Neural cell (in vitro differentiated cells): ENCODE measurements at regions not wholly inside any gene's neighbourhood (a gene's known extent, or its start where the extent isn't known, plus 50 kb on each side); places are given as distances from the start of the nearest gene placed in this dataset.

ENCODE experiments used
- H2AFZ ChIP-seq: fragments of 200-600, 300-800 bp; sonication (generic), shearing (Covaris generic); 2 replicates; pipeline ENCODE4 v1.6.0; 2014; ENCODE audit warnings: low read depth, mild to moderate bottlenecking, antibody characterized with exemption, low read length, moderate library complexity
- H3F3A ChIP-seq: fragments of 200-600 bp; shearing (Covaris generic); 2 replicates; pipeline ENCODE4 v1.6.1; 2016; ENCODE audit warnings: mild to moderate bottlenecking, moderate library complexity, mixed read lengths, antibody characterized with exemption, low read length; ENCODE audit not compliant: insufficient read depth, poor library complexity, severe bottlenecking
- H3K27ac ChIP-seq: fragments of 200-600, 300-800 bp; sonication (generic), shearing (Covaris generic); 2 replicates; pipeline ENCODE4 v1.5.1; 2014; ENCODE audit warnings: mild to moderate bottlenecking, low read length, moderate library complexity
- H3K27me3 ChIP-seq: fragments of 300-800, 200-600 bp; sonication (generic), shearing (Covaris generic); 2 replicates; pipeline ENCODE4 v1.6.0; 2014; ENCODE audit warnings: mild to moderate bottlenecking, low read depth, low read length, moderate library complexity; ENCODE audit not compliant: insufficient read depth
- H3K36me3 ChIP-seq: fragments of 300-800, 200-600 bp; sonication (generic), shearing (Covaris generic); 2 replicates; pipeline ENCODE4 v1.5.1; 2014; ENCODE audit warnings: mild to moderate bottlenecking, antibody characterized with exemption, low read length, moderate library complexity; ENCODE audit not compliant: insufficient read depth
- H3K4me2 ChIP-seq: fragments of 300-800, 200-600 bp; sonication (generic), shearing (Covaris generic); 2 replicates; pipeline ENCODE4 v1.6.0; 2014; ENCODE audit warnings: mild to moderate bottlenecking, low read length
- H3K4me3 ChIP-seq: fragments of 300-800, 200-600 bp; sonication (generic), shearing (Covaris generic); 2 replicates; pipeline ENCODE4 v1.5.1; 2014; ENCODE audit warnings: mild to moderate bottlenecking, low read length, moderate library complexity
- H3K79me2 ChIP-seq: fragments of 200-600 bp; shearing (Covaris generic); replicated peaks from 2 replicates; pipeline ENCODE4 v1.6.0; 2014; ENCODE audit warnings: mild to moderate bottlenecking, low read length, moderate library complexity; ENCODE audit not compliant: insufficient read depth
- H3K9ac ChIP-seq: fragments of 300-800, 200-600 bp; sonication (generic), shearing (Covaris generic); 2 replicates; pipeline ENCODE4 v1.6.1; 2016; ENCODE audit warnings: mild to moderate bottlenecking, low read length, mixed read lengths
- H3K9me2 ChIP-seq: fragments of 200-600 bp; shearing (Covaris generic); 2 replicates; pipeline ENCODE4 v1.6.1; 2016; ENCODE audit warnings: mild to moderate bottlenecking, low read length, mixed read lengths; ENCODE audit not compliant: insufficient read depth
- H3K9me3 ChIP-seq: fragments of 200-600, 300-800 bp; sonication (generic), shearing (Covaris generic); 2 replicates; pipeline ENCODE4 v1.6.1; 2016; ENCODE audit warnings: mild to moderate bottlenecking, mixed run types, low read length, moderate library complexity, mixed read lengths
- H4K20me1 ChIP-seq: fragments of 200-600 bp; shearing (Covaris generic); 2 replicates; pipeline ENCODE4 v1.6.1; 2016; ENCODE audit warnings: mild to moderate bottlenecking, mixed run types; ENCODE audit not compliant: insufficient read depth
- CTCF ChIP-seq: fragments of 450-650 bp; IDR thresholded peaks from 2 replicates; pipeline ENCODE4 v1.5.1; 2014; ENCODE audit warnings: antibody characterized with exemption, mild to moderate bottlenecking, moderate library complexity; ENCODE audit not compliant: poor library complexity, severe bottlenecking
- EP300 ChIP-seq: fragments of 450-650 bp; conservative IDR thresholded peaks from 2 replicates; pipeline ENCODE4 v1.6.1; 2014; ENCODE audit warnings: antibody characterized with exemption, mild to moderate bottlenecking, moderate library complexity; ENCODE audit not compliant: poor library complexity, severe bottlenecking
- EZH2 ChIP-seq: fragments of 200-600, 300-800 bp; shearing (Covaris generic), sonication (generic); IDR thresholded peaks from 2 replicates; pipeline ENCODE4 v1.6.1; 2014; ENCODE audit warnings: antibody characterized with exemption, low read length, borderline replicate concordance, mild to moderate bottlenecking; ENCODE audit not compliant: insufficient read depth, poor library complexity, severe bottlenecking
- MXI1 ChIP-seq: fragments of 450-650 bp; conservative IDR thresholded peaks from 2 replicates; pipeline ENCODE4 v1.6.1; 2014; ENCODE audit warnings: antibody characterized with exemption, mild to moderate bottlenecking; ENCODE audit not compliant: poor library complexity, severe bottlenecking
- POLR2AphosphoS5 ChIP-seq: IDR thresholded peaks from 2 replicates; pipeline ENCODE4 v1.6.1; 2012
- RAD21 ChIP-seq: fragments of 450-650 bp; conservative IDR thresholded peaks from 2 replicates; pipeline ENCODE4 v1.6.1; 2014; ENCODE audit warnings: antibody characterized with exemption, mild to moderate bottlenecking, moderate library complexity
- REST ChIP-seq: IDR thresholded peaks from 2 replicates; pipeline ENCODE4 v1.6.1; 2012; ENCODE audit warnings: borderline replicate concordance
- SMC3 ChIP-seq: fragments of 450-650 bp; conservative IDR thresholded peaks from 2 replicates; pipeline ENCODE4 v1.6.1; 2014; ENCODE audit warnings: antibody characterized with exemption, mild to moderate bottlenecking, moderate library complexity; ENCODE audit not compliant: poor library complexity
- TAF1 ChIP-seq: IDR thresholded peaks from 2 replicates; pipeline ENCODE4 v1.6.1; 2012; ENCODE audit warnings: low read depth

DNA sequence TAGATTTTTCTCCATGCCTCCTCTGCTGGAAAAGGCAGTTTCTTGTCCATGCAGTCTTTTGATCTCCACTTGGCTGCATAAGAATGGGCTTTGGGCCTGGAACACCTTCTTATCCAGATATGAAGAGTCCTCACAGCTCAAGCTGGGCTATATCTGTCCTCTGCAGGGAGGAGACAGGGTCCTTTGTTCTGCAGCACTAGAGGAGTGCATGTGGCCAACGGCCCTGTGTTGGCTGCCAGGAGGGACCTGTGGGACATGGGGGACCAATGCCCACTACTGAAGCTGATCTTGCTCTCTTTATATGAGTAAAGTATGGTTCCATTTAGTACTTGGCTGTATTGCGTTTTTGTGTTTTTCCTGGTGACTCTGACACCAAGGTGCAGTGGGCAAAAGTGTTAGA, 157.3 kb upstream of the ABI3BP start:
- Histone ChIP-seq H3K36me3 (no peaks in the 10 kb centered on the region), H3K9ac (no peak overlapping the region), H3K9me3 (no peaks in the 10 kb centered on the region), H3K4me2 (no peak overlapping the region), H3K9me2 (no peaks in the 10 kb centered on the region), H4K20me1 (no peaks in the 10 kb centered on the region), H3K4me3 (no peak overlapping the region), H3F3A (no peaks in the 10 kb centered on the region), H2AFZ (no peak overlapping the region), H3K79me2 (no peaks in the 10 kb centered on the region), H3K27me3 (no peaks in the 10 kb centered on the region), H3K27ac (no peak overlapping the region)
- TF ChIP-seq RAD21: no peak
- TF ChIP-seq EP300: no peak
- TF ChIP-seq REST: no peak
- no peak for TF ChIP-seq EZH2
- TF ChIP-seq SMC3: no peak
- TF ChIP-seq MXI1: no peak
- TF ChIP-seq CTCF: no peak
- TF ChIP-seq TAF1: no peak
- no peak for TF ChIP-seq POLR2AphosphoS5

- Histone ChIP-seq H3F3A (no peaks in the 10 kb centered on the region), H3K27me3 (no peaks in the 10 kb centered on the region), H3K27ac (no peak overlapping the region), H3K4me2 (no peak overlapping the region), H3K9ac (no peak overlapping the region), H3K79me2 (no peaks in the 10 kb centered on the region), H3K36me3 (no peaks in the 10 kb centered on the region), H2AFZ (no peak overlapping the region), H4K20me1 (no peaks in the 10 kb centered on the region), H3K4me3 (no peak overlapping the region), H3K9me3 (no peaks in the 10 kb centered on the region), H3K9me2 (no peaks in the 10 kb centered on the region)
- TF ChIP-seq RAD21: no peak
- no peak for TF ChIP-seq MXI1
- no peak for TF ChIP-seq CTCF
- TF ChIP-seq REST: no peak
- no peak for TF ChIP-seq EZH2
Measured at GRCh38 chr3:101149707-101150106, 156.5 kb upstream of the ABI3BP start.
